SK-N-SH (cell line): ENCODE measurements at regions not wholly inside any gene's neighbourhood (a gene's known extent, or its start where the extent isn't known, plus 50 kb on each side); places are given as distances from the start of the nearest gene placed in this dataset.

Experiments
- CTCF ChIA-PET: fragments of 300-600, 350-600 bp; formaldehyde crosslinking; extraction: SDS; loops from one replicate; lab custom pipeline; 2021; lab: Yijun Ruan, JAX
- POLR2A ChIA-PET: fragments of 350-600 bp; sonication (Branson Sonifier 250); formaldehyde crosslinking; extraction: SDS; loops from one replicate; lab custom pipeline; 2020; ENCODE audit warnings: antibody characterized with exemption, inconsistent platforms; lab: Yijun Ruan, JAX
- DNase-seq: peaks from one replicate; pipeline ENCODE4 v3.0.0; 2012
- H2AFZ ChIP-seq: fragments of 200-600 bp; sonication (generic); 2 replicates; pipeline ENCODE4 v1.8.1; 2016; ENCODE audit warnings: antibody characterized with exemption, mild to moderate bottlenecking, low read depth
- H3F3A ChIP-seq: fragments of 200-600 bp; sonication (generic); replicated peaks from 2 replicates; pipeline ENCODE3; 2016; ENCODE audit warnings: antibody characterized with exemption, mild to moderate bottlenecking; ENCODE audit not compliant: insufficient read depth
- H3K27ac ChIP-seq, 2 experiments: fragments of 200-500 bp in 1 of 2; fragments of 200-600 bp in 1 of 2; sonication (Bioruptor generic) in 1 of 2; sonication (generic), shearing (Covaris generic) in 1 of 2; 2 replicates each; pipeline versions ENCODE4 v1.5.1 to v1.6.1; 2014 to 2016; ENCODE audit warnings: low read depth in 2 of 2, inconsistent platforms in 1 of 2, low read length in 1 of 2, mild to moderate bottlenecking in 1 of 2, mixed read lengths in 1 of 2
- H3K27me3 ChIP-seq: fragments of 200-600 bp; sonication (generic), shearing (Covaris generic); 2 replicates; pipeline ENCODE4 v1.6.1; 2016; ENCODE audit warnings: mixed run types; ENCODE audit not compliant: insufficient read depth
- H3K36me3 ChIP-seq, 2 experiments: fragments of 200-500 bp in 1 of 2; fragments of 200-600 bp in 1 of 2; sonication (Bioruptor generic) in 1 of 2; sonication (generic) in 1 of 2; replicated peaks in 1 of 2; 2 replicates each; pipeline versions ENCODE3 to v1.5.1; 2014 to 2016; ENCODE audit warnings: low read length in 1 of 2, mild to moderate bottlenecking in 1 of 2; ENCODE audit not compliant: insufficient read depth in 2 of 2, control insufficient read depth in 1 of 2
- H3K4me1 ChIP-seq, 2 experiments: fragments of 200-500 bp in 1 of 2; fragments of 200-600 bp in 1 of 2; sonication (Bioruptor generic) in 1 of 2; sonication (generic), shearing (Covaris generic) in 1 of 2; 2 replicates each; pipeline versions ENCODE4 v1.5.1 to v1.6.1; 2014 to 2016; ENCODE audit warnings: low read depth in 1 of 2, low read length in 1 of 2, mixed run types in 1 of 2; ENCODE audit not compliant: insufficient read depth in 2 of 2, control insufficient read depth in 1 of 2
- H3K4me2 ChIP-seq: fragments of 200-600 bp; sonication (generic), shearing (Covaris generic); 2 replicates; pipeline ENCODE4 v1.6.1; 2017; ENCODE audit warnings: mixed run types
- H3K4me3 ChIP-seq, 2 experiments: fragments of 200-500 bp in 1 of 2; fragments of 200-600 bp in 1 of 2; sonication (Bioruptor generic) in 1 of 2; sonication (generic), shearing (Covaris generic) in 1 of 2; 2 replicates each; pipeline versions ENCODE4 v1.5.1 to v1.8.1; 2014 to 2016; ENCODE audit warnings: low read depth in 2 of 2, inconsistent platforms in 1 of 2, low read length in 1 of 2, mild to moderate bottlenecking in 1 of 2, mixed read lengths in 1 of 2, moderate library complexity in 1 of 2
- H3K79me2 ChIP-seq: fragments of 200-600 bp; sonication (generic); 2 replicates; pipeline ENCODE4 v1.8.1; 2017; ENCODE audit warnings: mild to moderate bottlenecking; ENCODE audit not compliant: insufficient read depth
- H3K9ac ChIP-seq: fragments of 200-600 bp; sonication (generic); 2 replicates; pipeline ENCODE4 v1.6.1; 2017; ENCODE audit warnings: mixed run types
- H3K9me2 ChIP-seq: fragments of 200-600 bp; sonication (generic); 2 replicates; pipeline ENCODE4 v1.6.1; 2017; ENCODE audit warnings: mixed run types
- H3K9me3 ChIP-seq: fragments of 200-600 bp; sonication (generic); 2 replicates; pipeline ENCODE4 v1.6.1; 2017; ENCODE audit warnings: mixed run types, mild to moderate bottlenecking, moderate library complexity
- H4K20me1 ChIP-seq: fragments of 200-600 bp; sonication (generic); 2 replicates; pipeline ENCODE4 v1.6.1; 2017; ENCODE audit warnings: mild to moderate bottlenecking, mixed run types; ENCODE audit not compliant: insufficient read depth
- CHD2 ChIP-seq: fragments of 150-350 bp; IDR thresholded peaks from 2 replicates; pipeline ENCODE4 v1.6.1; 2018; ENCODE audit warnings: low read length; ENCODE audit not compliant: partially characterized antibody
- EP300 ChIP-seq, 2 experiments: IDR thresholded peaks; 2 replicates each; pipeline versions ENCODE4 v1.4.0 to v1.6.1; 2012; ENCODE audit warnings: borderline replicate concordance in 1 of 2, low read depth in 1 of 2, low read length in 1 of 2
- FOSL2 ChIP-seq: IDR thresholded peaks from 2 replicates; pipeline ENCODE4 v1.4.0; 2012; ENCODE audit warnings: low read depth, mild to moderate bottlenecking, moderate library complexity, borderline replicate concordance
- FOXJ3 ChIP-seq: sonication (generic); formaldehyde crosslinking; IDR thresholded peaks from 2 replicates; pipeline ENCODE4 v1.5.1; 2020; ENCODE audit warnings: mild to moderate bottlenecking, missing genetic modification reagents
- FOXM1 ChIP-seq: IDR thresholded peaks from 2 replicates; pipeline ENCODE4 v1.4.0; 2012; ENCODE audit warnings: low read depth, mild to moderate bottlenecking
- GABPA ChIP-seq: IDR thresholded peaks from 2 replicates; pipeline ENCODE4 v1.4.0; 2012; ENCODE audit warnings: low read depth, mild to moderate bottlenecking
- GATA2 ChIP-seq: sonication (generic); formaldehyde crosslinking; IDR thresholded peaks from 2 replicates; pipeline ENCODE4 v1.5.0; 2020; ENCODE audit warnings: mild to moderate bottlenecking, missing genetic modification reagents
- JUND ChIP-seq: IDR thresholded peaks from 2 replicates; pipeline ENCODE4 v1.4.0; 2012
- MAX ChIP-seq: IDR thresholded peaks from 2 replicates; pipeline ENCODE4 v1.4.0; 2012; ENCODE audit warnings: low read depth
- MEF2A ChIP-seq: IDR thresholded peaks from 2 replicates; pipeline ENCODE4 v1.4.0; 2012; ENCODE audit warnings: low read depth, borderline replicate concordance
- MXI1 ChIP-seq: IDR thresholded peaks from 2 replicates; pipeline ENCODE4 v1.6.1; 2012; ENCODE audit warnings: mild to moderate bottlenecking, low read depth, low read length, improper control_type of control experiment
- NFIC ChIP-seq: IDR thresholded peaks from 2 replicates; pipeline ENCODE4 v1.4.0; 2012; ENCODE audit warnings: borderline replicate concordance
- NRF1 ChIP-seq: IDR thresholded peaks from 2 replicates; pipeline ENCODE4 v1.6.1; 2012; ENCODE audit warnings: low read depth, mild to moderate bottlenecking, low read length
- PBX3 ChIP-seq: IDR thresholded peaks from 2 replicates; pipeline ENCODE4; 2012
- POLR2AphosphoS5 ChIP-seq: IDR thresholded peaks from 2 replicates; pipeline ENCODE4 v1.6.1; 2012; ENCODE audit warnings: low read depth, low read length
- RCOR1 ChIP-seq: fragments of 150-350 bp; IDR thresholded peaks from 2 replicates; pipeline ENCODE4 v1.6.1; 2017; ENCODE audit warnings: antibody characterized with exemption, low read length
- RFX5 ChIP-seq: IDR thresholded peaks from 2 replicates; pipeline ENCODE4 v1.6.1; 2012; ENCODE audit warnings: mild to moderate bottlenecking, improper control_type of control experiment, low read length
- USF2 ChIP-seq: fragments of 150-350 bp; IDR thresholded peaks from 2 replicates; pipeline ENCODE4 v1.6.1; 2017; ENCODE audit warnings: antibody characterized with exemption, low read length, low read depth, borderline replicate concordance
- YY1 ChIP-seq: IDR thresholded peaks from 2 replicates; pipeline ENCODE4 v1.4.0; 2012; ENCODE audit warnings: low read depth, mild to moderate bottlenecking
- WGBS: methylation state at CpG from one replicate; pipeline ENCODE4 v1.1.6; 2017; ENCODE audit warnings: low lambda C conversion rate; 5-methylcytosine and 5-hydroxymethylcytosine counted together

GRCh38 chr6:163752446-163752845, 337.9 kb downstream of the QKI start:
- TF ChIP-seq MEF2A (no peak), CHD2 (no peak), PBX3 (no peak), FOSL2 (no peak), GATA2 (CRISPR knock-in tag) (no peak)
- TF ChIP-seq, all 33 proteins: peak for 0
- Histone ChIP-seq H3K4me1 (no peaks in the 10 kb centered on the region), H3K36me3 (no peaks in the 10 kb centered on the region), H3K9me2 (no peaks in the 10 kb centered on the region), H2AFZ (no peak overlapping the region), H3K9ac (no peak overlapping the region), H3K27ac (no peak overlapping the region), H4K20me1 (no peaks in the 10 kb centered on the region), H3K4me2 (no peak overlapping the region), H3K9me3 (no peaks in the 10 kb centered on the region), H3F3A (no peaks in the 10 kb centered on the region), H3K79me2 (no peaks in the 10 kb centered on the region), H3K4me3 (no peak overlapping the region), H3K27me3 (no peaks in the 10 kb centered on the region)
- POLR2A ChIA-PET: no interaction called here
- DNase-seq: no peak
- 69% methylated on average over 13 of the region's 13 CpGs for WGBS
- CTCF ChIA-PET: no interaction called here

GRCh38 chr6:163751032-163751525, 336.6 kb downstream of the QKI start:
- Histone ChIP-seq H3K9me3 (no peaks in the 10 kb centered on the region), H3K4me3 (no peak overlapping the region)
- POLR2A ChIA-PET: no interaction called here

GRCh38 chr6:163750431-163751031, 336.0 kb downstream of the QKI start:
- Histone ChIP-seq H3K4me1 (peaks cover 0 to 5% of the 10 kb centered on the region in 2 experiments; a peak in 1 of 4 replicates), H3K27ac (no peak overlapping the region)
- no peak for DNase-seq
- no peak for TF ChIP-seq RFX5
- no peak for TF ChIP-seq NFIC
- no peak for TF ChIP-seq MAX
- no peak for TF ChIP-seq RCOR1
- TF ChIP-seq FOXM1: no peak
- TF ChIP-seq NRF1: no peak
- no peak for TF ChIP-seq POLR2AphosphoS5
- TF ChIP-seq USF2: no peak
- TF ChIP-seq EP300 (IDR thresholded peaks at IDR 0.05; ENCODE audit: borderline replicate concordance in 1 of 2, low read depth in 1 of 2, low read length in 1 of 2): no peak

More at GRCh38 chr6:163751032-163751525, 336.6 kb downstream of the QKI start:
- no peaks in the 10 kb centered on the region for H4K20me1 ChIP-seq
- TF ChIP-seq FOXM1: no peak
- TF ChIP-seq JUND: no peak
- no peak for TF ChIP-seq NRF1
- no peak for TF ChIP-seq GABPA
- TF ChIP-seq MXI1: no peak
- TF ChIP-seq FOXJ3 (CRISPR knock-in tag): no peak
- TF ChIP-seq GATA2 (CRISPR knock-in tag): no peak
- TF ChIP-seq YY1: no peak
- H3K27ac ChIP-seq: no peak overlapping the region
- H3K4me2 ChIP-seq: no peak overlapping the region
- no peaks in the 10 kb centered on the region for H3K27me3 ChIP-seq
- H3K79me2 ChIP-seq: no peaks in the 10 kb centered on the region
- 84% methylated on average over 18 of the region's 18 CpGs for WGBS
- no peaks in the 10 kb centered on the region for H3K36me3 ChIP-seq
- CTCF ChIA-PET: no interaction called here
- H3K9ac ChIP-seq: no peak overlapping the region
- H3K9me2 ChIP-seq: no peaks in the 10 kb centered on the region
- H3K4me1 ChIP-seq: peaks cover 0 to under 1% of the 10 kb centered on the region in 2 experiments; a peak in 1 of 4 replicates
- H2AFZ ChIP-seq: no peak overlapping the region
- H3F3A ChIP-seq: no peaks in the 10 kb centered on the region
- no peak for DNase-seq

More at GRCh38 chr6:163750431-163751031, 336.0 kb downstream of the QKI start:
- ChIA-PET POLR2A (no interaction called here), CTCF (no interaction called here)
- Histone ChIP-seq H3K36me3 (no peaks in the 10 kb centered on the region), H3K4me2 (no peak overlapping the region), H2AFZ (no peak overlapping the region), H3K9me3 (no peaks in the 10 kb centered on the region), H3K9ac (no peak overlapping the region), H3F3A (no peaks in the 10 kb centered on the region), H3K27me3 (no peaks in the 10 kb centered on the region), H3K4me3 (no peak overlapping the region), H3K79me2 (no peaks in the 10 kb centered on the region), H3K9me2 (no peaks in the 10 kb centered on the region), H4K20me1 (no peaks in the 10 kb centered on the region)
- 65% methylated on average over 22 of the region's 22 CpGs for WGBS
